K562 (cell line): ENCODE measurements at regions not wholly inside any gene's neighbourhood (a gene's known extent, or its start where the extent isn't known, plus 50 kb on each side); places are given as distances from the start of the nearest gene placed in this dataset.

Source experiments
- ATAC-seq: fragments of 200-7000 bp; cut with Tn5 transposase; 3 replicates; pipeline ENCODE4 v1.9.1; 2020; ENCODE audit warnings: moderate library complexity
- BruUV-seq: library from RNA; stranded (reverse); fragments of 400-500 nt; replicated peaks from 2 replicates; lab custom pipeline; 2021; lab: Mats Ljungman, UMichigan
- CTCF ChIA-PET: fragments of 300-600 bp; formaldehyde crosslinking; extraction: SDS; loops from one replicate; lab custom pipeline; 2021; ENCODE audit warnings: low intra/inter-chr PET ratio; lab: Yijun Ruan, JAX
- POLR2A ChIA-PET: fragments of 300-600, 350-650 bp; sonication (Branson Sonifier 250); formaldehyde crosslinking; extraction: SDS; loops from one replicate; lab custom pipeline; 2021; ENCODE audit warnings: antibody characterized with exemption, inconsistent platforms; lab: Yijun Ruan, JAX
- DNase-seq, 4 experiments: peaks; one replicate each; pipeline versions ENCODE4 v3.0.0 to v3.0.0-alpha.2; 2011 to 2018; ENCODE audit warnings: low spot score in 3 of 4, mixed read lengths in 3 of 4; ENCODE audit errors: extremely low read depth in 1 of 4
- FAIRE-seq: peaks from 2 replicates; lab custom pipeline; 2011; peaks lifted over from hg19 to GRCh38; lab: Jason Lieb, UNC
- H2AFZ ChIP-seq: 2 replicates; pipeline ENCODE4 v1.6.0; 2011; ENCODE audit warnings: low read depth, low read length, control low read depth, inconsistent platforms
- H3K27ac ChIP-seq: fragments of 200-600 bp; 3 replicates; pipeline ENCODE4 v1.8.0; 2011; ENCODE audit warnings: low read depth, mild to moderate bottlenecking, control low read depth, inconsistent platforms, low read length, moderate library complexity, mixed read lengths; ENCODE audit errors: extremely low read depth
- H3K27me3 ChIP-seq, 2 experiments: fragments of 300-600 bp in 1 of 2; 2 replicates in 1 of 2; 3 replicates in 1 of 2; pipeline versions ENCODE4 v1.6.0 to v1.8.0; 2011; ENCODE audit warnings: inconsistent platforms in 2 of 2, low read length in 2 of 2, mild to moderate bottlenecking in 1 of 2, mixed read lengths in 1 of 2, moderate library complexity in 1 of 2; ENCODE audit not compliant: control insufficient read depth in 2 of 2, insufficient read depth in 2 of 2
- H3K36me3 ChIP-seq: fragments of 300-600 bp; 3 replicates; pipeline ENCODE4 v1.8.0; 2011; ENCODE audit warnings: mild to moderate bottlenecking, low read length, inconsistent platforms; ENCODE audit not compliant: control insufficient read depth, insufficient read depth
- H3K4me1 ChIP-seq, 2 experiments: fragments of 200-600 bp in 1 of 2; replicated peaks in 1 of 2; 2 replicates in 1 of 2; 3 replicates in 1 of 2; pipeline versions ENCODE4 v1.5.1 to v1.8.0; 2011; ENCODE audit warnings: inconsistent platforms in 2 of 2, low read length in 2 of 2, mild to moderate bottlenecking in 1 of 2, mixed read lengths in 1 of 2, moderate library complexity in 1 of 2; ENCODE audit not compliant: control insufficient read depth in 2 of 2, insufficient read depth in 2 of 2
- H3K4me2 ChIP-seq: 2 replicates; pipeline ENCODE4 v1.6.1; 2011; ENCODE audit warnings: low read length, control low read depth, inconsistent platforms, mixed read lengths; ENCODE audit not compliant: insufficient read depth
- H3K4me3 ChIP-seq: fragments of 200-600 bp; sonication (generic), shearing (Covaris generic); 2 replicates; pipeline ENCODE4 v1.5.1; 2016; ENCODE audit warnings: control low read depth, inconsistent platforms
- H3K79me2 ChIP-seq: fragments of 200-600 bp; 3 replicates; pipeline ENCODE4 v1.8.0; 2011; ENCODE audit warnings: low read length, inconsistent platforms; ENCODE audit not compliant: control insufficient read depth, insufficient read depth
- H3K9ac ChIP-seq, 2 experiments: 2 replicates each; pipeline versions ENCODE4 v1.6.0 to v1.6.1; 2011; ENCODE audit warnings: low read depth in 2 of 2, low read length in 2 of 2, control low read depth in 1 of 2, inconsistent platforms in 1 of 2, mild to moderate bottlenecking in 1 of 2, mixed read lengths in 1 of 2; ENCODE audit not compliant: insufficient read depth in 1 of 2
- H3K9me1 ChIP-seq: one replicate; pipeline ENCODE4 v1.6.0; 2011; ENCODE audit warnings: inconsistent platforms, mild to moderate bottlenecking, low read length, moderate library complexity; ENCODE audit not compliant: control insufficient read depth, insufficient read depth
- H3K9me3 ChIP-seq: replicated peaks from 2 replicates; pipeline ENCODE4 v1.5.1; 2011; ENCODE audit warnings: low read depth, low read length, inconsistent platforms; ENCODE audit not compliant: control insufficient read depth, insufficient read depth
- H4K20me1 ChIP-seq: replicated peaks from 2 replicates; pipeline ENCODE4 v1.6.1; 2011; ENCODE audit warnings: low read length, inconsistent platforms, mixed read lengths; ENCODE audit not compliant: control insufficient read depth, insufficient read depth
- CHD2 ChIP-seq: IDR thresholded peaks from 2 replicates; pipeline ENCODE4 v1.6.1; 2011; ENCODE audit warnings: low read depth, low read length
- HNRNPK ChIP-seq: fragments of 200-400 bp; formaldehyde crosslinking; IDR thresholded peaks from one replicate; pipeline ENCODE4 v1.6.1; 2018; ENCODE audit warnings: mild to moderate bottlenecking, low read depth, low read length; ENCODE audit not compliant: poor library complexity, severe bottlenecking
- KDM1A ChIP-seq, 2 experiments: fragments of 450-650 bp; IDR thresholded peaks; 2 replicates each; pipeline ENCODE4 v1.6.1; 2016; ENCODE audit warnings: mild to moderate bottlenecking in 2 of 2
- NCOR1 ChIP-seq: fragments of 450-650 bp; IDR thresholded peaks from 2 replicates; pipeline ENCODE4 v1.6.1; 2016; ENCODE audit warnings: mild to moderate bottlenecking, moderate library complexity
- NEUROD1 ChIP-seq: fragments of 150-350 bp; IDR thresholded peaks from 2 replicates; pipeline ENCODE4 v1.6.1; 2014; ENCODE audit warnings: borderline replicate concordance, low read length, low read depth; ENCODE audit not compliant: partially characterized antibody
- RAD21 ChIP-seq, 2 experiments: fragments of 250-450 bp in 1 of 2; fragments of 450-650 bp in 1 of 2; sonication (Bioruptor Pico) in 1 of 2; formaldehyde crosslinking in 1 of 2; IDR thresholded peaks in 1 of 2; conservative IDR thresholded peaks in 1 of 2; 2 replicates each; pipeline versions ENCODE4 v1.4.0 to v1.8.0; 2020 to 2022; ENCODE audit warnings: mild to moderate bottlenecking in 2 of 2, moderate library complexity in 1 of 2
- RB1 ChIP-seq: fragments of 450-650 bp; IDR thresholded peaks from 2 replicates; pipeline ENCODE4 v1.6.1; 2017; ENCODE audit warnings: low read depth, mild to moderate bottlenecking
- RBFOX2 ChIP-seq: fragments of 200-400 bp; formaldehyde crosslinking; IDR thresholded peaks from 2 replicates; pipeline ENCODE4 v1.6.1; 2017; ENCODE audit warnings: low read depth, mild to moderate bottlenecking, low read length, moderate library complexity
- TFAM ChIP-seq: fragments of 250-450 bp; sonication (Bioruptor Pico); conservative IDR thresholded peaks from 2 replicates; pipeline ENCODE4 v1.5.0; 2021; ENCODE audit warnings: mild to moderate bottlenecking, moderate library complexity
- TSC22D4 ChIP-seq: fragments of 450-650 bp; IDR thresholded peaks from 2 replicates; pipeline ENCODE4 v1.6.1; 2016; ENCODE audit warnings: missing genetic modification characterization, missing biosample characterization, control low read depth
- XRCC3 ChIP-seq: fragments of 450-650 bp; IDR thresholded peaks from 2 replicates; pipeline ENCODE4 v1.6.1; 2017; ENCODE audit warnings: mild to moderate bottlenecking, moderate library complexity
- YBX1 ChIP-seq: fragments of 450-650 bp; IDR thresholded peaks from 2 replicates; pipeline ENCODE4 v1.7.1; 2016; ENCODE audit warnings: mild to moderate bottlenecking
- ZBTB17 ChIP-seq: fragments of 450-650 bp; formaldehyde crosslinking; IDR thresholded peaks from 2 replicates; pipeline ENCODE4 v1.4.0; 2020; ENCODE audit warnings: mild to moderate bottlenecking
- ZNF444 ChIP-seq: fragments of 250-450 bp; sonication (Bioruptor Pico); IDR thresholded peaks from 2 replicates; pipeline ENCODE4 v1.4.0; 2020; ENCODE audit warnings: mild to moderate bottlenecking, moderate library complexity
- ZNF780A ChIP-seq: fragments of 250-450 bp; sonication (Bioruptor Pico); IDR thresholded peaks from 2 replicates; pipeline ENCODE4 v1.5.0; 2021; ENCODE audit warnings: mild to moderate bottlenecking
- WGBS: fragments of 100-300 bp; shearing (Covaris generic); methylation state at CpG from one replicate; pipeline ENCODE4 v1.1.6; 2016; ENCODE audit warnings: low coverage, mixed read lengths; ENCODE audit not compliant: insufficient coverage; ENCODE audit errors: missing lambda C conversion rate; 5-methylcytosine and 5-hydroxymethylcytosine counted together
- in situ Hi-C: fragments of 300-500 bp; cut with MboI; formaldehyde crosslinking; loops from 4 replicates; pipeline ENCODE4 v1.15.0; 2018; ENCODE audit warnings: inconsistent platforms, mixed read lengths
- intact Hi-C: fragments of 100-400 bp; cut with micrococcal nuclease; formaldehyde crosslinking; loops from 2 replicates; pipeline ENCODE4 v1.14.2; 2022
- TF ChIP-seq, protein P1 (sequence below), 2 experiments: fragments of 150-350 bp in 1 of 2; IDR thresholded peaks; 2 replicates each; pipeline ENCODE4 v1.6.1; 2012 to 2016; ENCODE audit warnings: low read depth in 2 of 2, low read length in 2 of 2, mild to moderate bottlenecking in 1 of 2, moderate library complexity in 1 of 2
- TF ChIP-seq, protein P2 (sequence below): sonication (generic); formaldehyde crosslinking; IDR thresholded peaks from 2 replicates; pipeline ENCODE4 v1.8.0; 2022; ENCODE audit warnings: mild to moderate bottlenecking, missing genetic modification reagents
- TF ChIP-seq, protein P3 (sequence below): sonication (generic); formaldehyde crosslinking; IDR thresholded peaks from 2 replicates; pipeline ENCODE4 v1.8.0; 2022; ENCODE audit warnings: mild to moderate bottlenecking, low read depth, missing genetic modification reagents

DNA sequence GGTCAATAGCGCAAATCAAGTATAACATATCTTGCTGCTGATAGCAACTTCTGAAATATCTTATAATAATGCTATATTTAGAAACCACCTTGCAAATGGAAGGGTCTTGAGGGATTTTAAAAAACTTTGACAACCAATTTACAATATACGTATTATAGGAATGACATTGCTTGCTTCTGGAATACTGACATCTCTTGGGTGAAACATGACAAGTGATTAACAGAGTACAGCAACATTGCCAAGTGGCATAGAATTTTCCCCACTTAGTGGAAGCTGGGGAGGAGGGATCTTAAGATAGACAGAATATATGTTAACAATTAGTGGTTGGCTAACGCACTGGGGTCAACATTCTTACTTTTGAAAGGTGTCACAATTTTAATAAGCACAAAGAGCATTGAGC lies 133.6 kb upstream of the TMEFF2 start (continued):
- TF ChIP-seq, protein P1, sequence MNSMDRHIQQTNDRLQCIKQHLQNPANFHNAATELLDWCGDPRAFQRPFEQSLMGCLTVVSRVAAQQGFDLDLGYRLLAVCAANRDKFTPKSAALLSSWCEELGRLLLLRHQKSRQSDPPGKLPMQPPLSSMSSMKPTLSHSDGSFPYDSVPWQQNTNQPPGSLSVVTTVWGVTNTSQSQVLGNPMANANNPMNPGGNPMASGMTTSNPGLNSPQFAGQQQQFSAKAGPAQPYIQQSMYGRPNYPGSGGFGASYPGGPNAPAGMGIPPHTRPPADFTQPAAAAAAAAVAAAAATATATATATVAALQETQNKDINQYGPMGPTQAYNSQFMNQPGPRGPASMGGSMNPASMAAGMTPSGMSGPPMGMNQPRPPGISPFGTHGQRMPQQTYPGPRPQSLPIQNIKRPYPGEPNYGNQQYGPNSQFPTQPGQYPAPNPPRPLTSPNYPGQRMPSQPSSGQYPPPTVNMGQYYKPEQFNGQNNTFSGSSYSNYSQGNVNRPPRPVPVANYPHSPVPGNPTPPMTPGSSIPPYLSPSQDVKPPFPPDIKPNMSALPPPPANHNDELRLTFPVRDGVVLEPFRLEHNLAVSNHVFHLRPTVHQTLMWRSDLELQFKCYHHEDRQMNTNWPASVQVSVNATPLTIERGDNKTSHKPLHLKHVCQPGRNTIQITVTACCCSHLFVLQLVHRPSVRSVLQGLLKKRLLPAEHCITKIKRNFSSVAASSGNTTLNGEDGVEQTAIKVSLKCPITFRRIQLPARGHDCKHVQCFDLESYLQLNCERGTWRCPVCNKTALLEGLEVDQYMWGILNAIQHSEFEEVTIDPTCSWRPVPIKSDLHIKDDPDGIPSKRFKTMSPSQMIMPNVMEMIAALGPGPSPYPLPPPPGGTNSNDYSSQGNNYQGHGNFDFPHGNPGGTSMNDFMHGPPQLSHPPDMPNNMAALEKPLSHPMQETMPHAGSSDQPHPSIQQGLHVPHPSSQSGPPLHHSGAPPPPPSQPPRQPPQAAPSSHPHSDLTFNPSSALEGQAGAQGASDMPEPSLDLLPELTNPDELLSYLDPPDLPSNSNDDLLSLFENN (IDR thresholded peaks at IDR 0.05; ENCODE audit: low read depth in 2 of 2, low read length in 2 of 2): no peak
- no peak for TF ChIP-seq XRCC3
- no peak for TF ChIP-seq HNRNPK
- no peak for TF ChIP-seq ZNF780A (CRISPR knock-in tag)

DNA sequence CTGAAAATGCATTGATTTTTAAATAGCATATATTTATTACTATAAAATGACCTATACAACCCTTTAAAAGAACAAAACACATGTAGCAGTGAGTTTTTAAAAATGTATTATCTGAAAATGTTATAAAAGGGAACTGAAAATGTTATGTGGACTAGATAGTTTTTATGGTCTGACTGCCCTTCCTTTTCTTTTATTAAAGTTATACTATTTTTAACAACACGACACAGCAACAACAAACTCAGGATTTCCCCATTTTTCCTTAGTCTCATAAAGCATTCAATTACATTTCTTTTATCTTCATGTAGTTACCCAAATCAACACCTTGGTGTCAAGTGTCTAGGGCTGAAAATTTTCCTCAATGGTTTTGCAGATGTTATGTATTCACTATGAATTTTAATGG lies 132.8 kb upstream of the TMEFF2 start:
- no TSS peak for BruUV-seq
- intact Hi-C loops: no loop called here
- POLR2A ChIA-PET: no interaction called here
- TF ChIP-seq KDM1A (IDR thresholded peaks at IDR 0.05) (no peak), ZNF444 (no peak), TSC22D4 (tag) (no peak), RBFOX2 (no peak), ZBTB17 (CRISPR knock-in tag) (no peak), YBX1 (no peak), TFAM (CRISPR knock-in tag) (no peak), RAD21 (CRISPR knock-in tag; conservative IDR thresholded peaks at IDR 0.05 in 1 of 2, IDR thresholded peaks at IDR 0.05 in 1 of 2) (no peak), CHD2 (no peak), NEUROD1 (no peak), NCOR1 (no peak), RB1 (no peak)
- TF ChIP-seq, protein P2, sequence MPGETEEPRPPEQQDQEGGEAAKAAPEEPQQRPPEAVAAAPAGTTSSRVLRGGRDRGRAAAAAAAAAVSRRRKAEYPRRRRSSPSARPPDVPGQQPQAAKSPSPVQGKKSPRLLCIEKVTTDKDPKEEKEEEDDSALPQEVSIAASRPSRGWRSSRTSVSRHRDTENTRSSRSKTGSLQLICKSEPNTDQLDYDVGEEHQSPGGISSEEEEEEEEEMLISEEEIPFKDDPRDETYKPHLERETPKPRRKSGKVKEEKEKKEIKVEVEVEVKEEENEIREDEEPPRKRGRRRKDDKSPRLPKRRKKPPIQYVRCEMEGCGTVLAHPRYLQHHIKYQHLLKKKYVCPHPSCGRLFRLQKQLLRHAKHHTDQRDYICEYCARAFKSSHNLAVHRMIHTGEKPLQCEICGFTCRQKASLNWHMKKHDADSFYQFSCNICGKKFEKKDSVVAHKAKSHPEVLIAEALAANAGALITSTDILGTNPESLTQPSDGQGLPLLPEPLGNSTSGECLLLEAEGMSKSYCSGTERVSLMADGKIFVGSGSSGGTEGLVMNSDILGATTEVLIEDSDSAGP (CRISPR knock-in tag): no peak
- TF ChIP-seq, protein P3, sequence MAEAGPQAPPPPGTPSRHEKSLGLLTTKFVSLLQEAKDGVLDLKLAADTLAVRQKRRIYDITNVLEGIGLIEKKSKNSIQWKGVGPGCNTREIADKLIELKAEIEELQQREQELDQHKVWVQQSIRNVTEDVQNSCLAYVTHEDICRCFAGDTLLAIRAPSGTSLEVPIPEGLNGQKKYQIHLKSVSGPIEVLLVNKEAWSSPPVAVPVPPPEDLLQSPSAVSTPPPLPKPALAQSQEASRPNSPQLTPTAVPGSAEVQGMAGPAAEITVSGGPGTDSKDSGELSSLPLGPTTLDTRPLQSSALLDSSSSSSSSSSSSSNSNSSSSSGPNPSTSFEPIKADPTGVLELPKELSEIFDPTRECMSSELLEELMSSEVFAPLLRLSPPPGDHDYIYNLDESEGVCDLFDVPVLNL: no peak

More for the DNA sequence above, 132.8 kb upstream of the TMEFF2 start:
- H3K4me3 ChIP-seq: no peak overlapping the region
- DNase-seq: no peak
- no peaks in the 10 kb centered on the region for H3K36me3 ChIP-seq
- H2AFZ ChIP-seq: no peak overlapping the region
- WGBS: 0% methylated on average over 1 of the region's 1 CpG
- H3K9me3 ChIP-seq: no peaks in the 10 kb centered on the region
- CTCF ChIA-PET: no interaction called here
- no peak for ATAC-seq
- H3K9ac ChIP-seq: no peak overlapping the region
- no peaks in the 10 kb centered on the region for H4K20me1 ChIP-seq
- no peak overlapping the region for H3K27ac ChIP-seq
- FAIRE-seq: no peak
- in situ Hi-C loops: no loop called here
- no peaks in the 10 kb centered on the region for H3K4me1 ChIP-seq
- H3K9me1 ChIP-seq: no peaks in the 10 kb centered on the region
- no peaks in the 10 kb centered on the region for H3K27me3 ChIP-seq
- no peak overlapping the region for H3K4me2 ChIP-seq
- H3K79me2 ChIP-seq: no peaks in the 10 kb centered on the region
